GM12878 (cell line): ENCODE measurements at regions not wholly inside any gene's neighbourhood (a gene's known extent, or its start where the extent isn't known, plus 50 kb on each side); places are given as distances from the start of the nearest gene placed in this dataset.

Source experiments
- BACH1 ChIP-seq: fragments of 450-650 bp; IDR thresholded peaks from 2 replicates; pipeline ENCODE4 v1.6.1; 2017; ENCODE audit warnings: mild to moderate bottlenecking, borderline replicate concordance
- CEBPB ChIP-seq, 2 experiments: fragments of 150-350 bp in 1 of 2; IDR thresholded peaks; 2 replicates each; pipeline ENCODE4 v1.6.1; 2012 to 2014; ENCODE audit warnings: low read depth in 2 of 2, low read length in 2 of 2, borderline replicate concordance in 1 of 2, inconsistent platforms in 1 of 2
- EZH2 ChIP-seq: IDR thresholded peaks from 2 replicates; pipeline ENCODE4 v1.6.1; 2012; ENCODE audit warnings: low read depth, mild to moderate bottlenecking, control low read depth, inconsistent platforms, low read length, borderline replicate concordance; ENCODE audit not compliant: control insufficient read depth
- HDAC2 ChIP-seq: fragments of 200-600 bp; sonication (generic); IDR thresholded peaks from 2 replicates; pipeline ENCODE4 v1.6.1; 2017
- IRF4 ChIP-seq: IDR thresholded peaks from 2 replicates; pipeline ENCODE4 v1.6.1; 2011; ENCODE audit warnings: low read depth, low read length
- NRF1 ChIP-seq: conservative IDR thresholded peaks from 2 replicates; pipeline ENCODE4 v1.6.1; 2011; ENCODE audit warnings: mild to moderate bottlenecking, low read depth, low read length, improper control_type of control experiment
- RCOR1 ChIP-seq: conservative IDR thresholded peaks from 2 replicates; pipeline ENCODE4 v1.6.1; 2012; ENCODE audit warnings: low read depth, low read length, improper control_type of control experiment
- SIN3A ChIP-seq: IDR thresholded peaks from 2 replicates; pipeline ENCODE4 v1.6.1; 2012; ENCODE audit warnings: low read depth, low read length, improper control_type of control experiment
- SP1 ChIP-seq: IDR thresholded peaks from one replicate; pipeline ENCODE4 v1.6.1; 2011; ENCODE audit warnings: low read depth, low read length
- ZNF24 ChIP-seq: fragments of 450-650 bp; IDR thresholded peaks from 2 replicates; pipeline ENCODE4 v1.6.1; 2017; ENCODE audit warnings: antibody characterized with exemption, mild to moderate bottlenecking
- TF ChIP-seq, protein P1 (sequence below), 3 experiments: IDR thresholded peaks in 2 of 3; conservative IDR thresholded peaks in 1 of 3; 2 replicates each; pipeline ENCODE4 v1.5.1; 2011; ENCODE audit warnings: low read depth in 3 of 3, low read length in 3 of 3, mild to moderate bottlenecking in 3 of 3, control low read depth in 2 of 3, moderate library complexity in 2 of 3, inconsistent platforms in 1 of 3, mixed read lengths in 1 of 3; ENCODE audit not compliant: control insufficient read depth in 2 of 3, insufficient read depth in 1 of 3; ENCODE audit errors: extremely low read depth in 1 of 3

- TF ChIP-seq RCOR1 (no peak), ZNF24 (no peak), IRF4 (peak; percentile 37; the same call in 1 of the 2 replicates), SIN3A (no peak), CEBPB (IDR thresholded peaks at IDR 0.05; ENCODE audit: borderline replicate concordance in 1 of 2, low read depth in 2 of 2, low read length in 2 of 2) (no peak), BACH1 (no peak), NRF1 (no peak), SP1 (no peak), HDAC2 (no peak), EZH2 (no peak)
- TF ChIP-seq, protein P1, sequence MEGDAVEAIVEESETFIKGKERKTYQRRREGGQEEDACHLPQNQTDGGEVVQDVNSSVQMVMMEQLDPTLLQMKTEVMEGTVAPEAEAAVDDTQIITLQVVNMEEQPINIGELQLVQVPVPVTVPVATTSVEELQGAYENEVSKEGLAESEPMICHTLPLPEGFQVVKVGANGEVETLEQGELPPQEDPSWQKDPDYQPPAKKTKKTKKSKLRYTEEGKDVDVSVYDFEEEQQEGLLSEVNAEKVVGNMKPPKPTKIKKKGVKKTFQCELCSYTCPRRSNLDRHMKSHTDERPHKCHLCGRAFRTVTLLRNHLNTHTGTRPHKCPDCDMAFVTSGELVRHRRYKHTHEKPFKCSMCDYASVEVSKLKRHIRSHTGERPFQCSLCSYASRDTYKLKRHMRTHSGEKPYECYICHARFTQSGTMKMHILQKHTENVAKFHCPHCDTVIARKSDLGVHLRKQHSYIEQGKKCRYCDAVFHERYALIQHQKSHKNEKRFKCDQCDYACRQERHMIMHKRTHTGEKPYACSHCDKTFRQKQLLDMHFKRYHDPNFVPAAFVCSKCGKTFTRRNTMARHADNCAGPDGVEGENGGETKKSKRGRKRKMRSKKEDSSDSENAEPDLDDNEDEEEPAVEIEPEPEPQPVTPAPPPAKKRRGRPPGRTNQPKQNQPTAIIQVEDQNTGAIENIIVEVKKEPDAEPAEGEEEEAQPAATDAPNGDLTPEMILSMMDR (IDR thresholded peaks at IDR 0.05 in 2 of 3, conservative IDR thresholded peaks at IDR 0.05 in 1 of 3; ENCODE audit: control insufficient read depth in 2 of 3, extremely low read depth in 1 of 3, insufficient read depth in 1 of 3, low read depth in 3 of 3, low read length in 3 of 3): no peak
Measured at GRCh38 chr4:138672393-138672976, 343.1 kb upstream of the NOCT start.
